ENCODE measurements at regions not wholly inside any gene's neighbourhood (a gene's known extent, or its start where the extent isn't known, plus 50 kb on each side); places are given as distances from the start of the nearest gene placed in this dataset.

GRCh38 chr4:147378780-147379179 is 102.1 kb upstream of the EDNRA start:
- Mint-ChIP-seq H3K9me3 (peaks cover 8% of the 10 kb centered on the region), H3K27ac (no peak overlapping the region), H3K4me1 (ENCODE audit: low read depth) (no peaks in the 10 kb centered on the region), H3K4me3 (no peak overlapping the region), H3K27me3 (no peaks in the 10 kb centered on the region), H3K36me3 (ENCODE audit: low read depth) (no peaks in the 10 kb centered on the region)
- intact Hi-C loops (cut with micrococcal nuclease) = no loop called here

- no peaks in the 10 kb centered on the region for H3K4me1 Mint-ChIP-seq (ENCODE audit: low read depth)
- H3K27me3 Mint-ChIP-seq = no peaks in the 10 kb centered on the region
- H3K9me3 Mint-ChIP-seq = no peaks in the 10 kb centered on the region
- H3K27ac Mint-ChIP-seq = no peak overlapping the region
- no peaks in the 10 kb centered on the region for H3K36me3 Mint-ChIP-seq (ENCODE audit: low read depth)
- intact Hi-C loops (cut with micrococcal nuclease) = no loop called here
- H3K4me3 Mint-ChIP-seq = no peak overlapping the region
Measured at GRCh38 chr4:147381749-147382148, 99.1 kb upstream of the EDNRA start.

DNA sequence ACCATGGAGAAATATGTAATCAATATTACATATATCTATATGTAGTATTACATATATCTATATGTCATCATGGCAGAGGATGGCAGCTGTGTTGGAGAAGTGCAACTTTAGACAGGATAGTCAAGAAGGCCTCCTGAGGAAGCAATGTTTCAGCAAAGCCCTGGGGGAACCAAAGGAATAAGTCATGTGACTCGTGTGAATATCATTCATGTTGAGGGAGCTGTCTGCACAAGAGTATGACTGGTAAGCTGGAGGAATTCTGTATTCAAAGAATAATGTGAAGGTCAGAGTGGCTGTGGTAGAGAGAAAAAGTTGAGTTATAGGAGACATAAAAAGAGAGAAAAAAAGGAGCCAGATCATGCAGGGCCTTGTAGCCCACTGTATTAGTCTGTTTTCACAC is 92.9 kb upstream of the EDNRA start:
- H3K4me3 Mint-ChIP-seq = no peak overlapping the region
- intact Hi-C loops (cut with micrococcal nuclease) = no loop called here
- no peaks in the 10 kb centered on the region for H3K36me3 Mint-ChIP-seq (ENCODE audit: low read depth)

GRCh38 chr4:147396105-147396504 is 84.8 kb upstream of the EDNRA start:
- peaks cover 16% of the 10 kb centered on the region for H3K9me3 Mint-ChIP-seq
- no peaks in the 10 kb centered on the region for H3K36me3 Mint-ChIP-seq (ENCODE audit: low read depth)
- H3K4me1 Mint-ChIP-seq (ENCODE audit: low read depth) = no peaks in the 10 kb centered on the region
- intact Hi-C loops (cut with micrococcal nuclease) = no loop called here
- no peak overlapping the region for H3K27ac Mint-ChIP-seq
- H3K27me3 Mint-ChIP-seq = no peaks in the 10 kb centered on the region
- H3K4me3 Mint-ChIP-seq = no peak overlapping the region

More for the DNA sequence above, 92.9 kb upstream of the EDNRA start:
- H3K4me1 Mint-ChIP-seq (ENCODE audit: low read depth) = no peaks in the 10 kb centered on the region
- H3K27ac Mint-ChIP-seq = no peak overlapping the region
- H3K27me3 Mint-ChIP-seq = no peaks in the 10 kb centered on the region
- peaks cover 11% of the 10 kb centered on the region for H3K9me3 Mint-ChIP-seq

DNA sequence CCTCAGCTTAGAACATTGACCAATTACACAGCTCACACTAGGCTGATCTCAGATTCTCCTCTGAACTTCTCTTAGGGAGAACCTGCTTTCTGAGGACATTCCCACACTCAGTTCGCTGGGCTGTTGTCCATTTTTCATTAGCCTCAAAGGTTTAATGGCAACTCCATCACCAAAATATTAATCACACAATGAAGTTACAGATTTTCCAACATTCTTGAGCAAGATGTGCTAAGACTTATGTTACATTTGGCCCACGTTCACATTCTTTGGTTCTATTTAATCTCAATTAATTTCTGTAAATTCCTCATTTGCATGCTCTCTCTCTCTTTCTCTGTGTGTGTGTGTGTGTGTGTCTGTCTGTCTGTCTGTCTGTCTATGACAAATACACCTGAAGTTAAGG is 82.3 kb upstream of the EDNRA start:
- H3K4me1 Mint-ChIP-seq (ENCODE audit: low read depth) = no peaks in the 10 kb centered on the region
- no peaks in the 10 kb centered on the region for H3K36me3 Mint-ChIP-seq (ENCODE audit: low read depth)
- H3K9me3 Mint-ChIP-seq = peaks cover 12% of the 10 kb centered on the region
- intact Hi-C loops (cut with micrococcal nuclease) = no loop called here
- H3K27ac Mint-ChIP-seq = no peak overlapping the region
- H3K27me3 Mint-ChIP-seq = no peaks in the 10 kb centered on the region
- H3K4me3 Mint-ChIP-seq = no peak overlapping the region

DNA sequence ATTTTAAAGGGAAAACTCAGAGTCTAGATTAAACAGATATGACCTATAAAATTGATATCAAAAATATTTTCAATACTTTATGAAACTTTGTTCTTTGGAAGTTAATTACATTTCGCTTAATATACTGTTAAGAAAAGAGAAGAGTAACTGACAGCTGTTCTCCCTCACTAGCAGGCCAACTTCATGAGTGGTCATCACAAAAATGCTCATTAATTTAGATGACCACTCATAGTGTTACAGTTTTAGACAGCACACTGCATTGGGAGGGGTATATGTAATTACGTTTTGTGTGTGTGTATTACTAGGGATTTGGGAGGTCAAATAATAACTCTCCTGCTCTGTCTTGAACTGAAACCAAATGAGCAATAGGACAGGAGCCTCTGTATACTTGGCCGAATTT is 80.2 kb upstream of the EDNRA start:
- intact Hi-C loops (cut with micrococcal nuclease) = no loop called here
- Mint-ChIP-seq H3K4me1 (ENCODE audit: low read depth) (no peaks in the 10 kb centered on the region), H3K27me3 (no peaks in the 10 kb centered on the region), H3K36me3 (ENCODE audit: low read depth) (no peaks in the 10 kb centered on the region), H3K27ac (no peak overlapping the region), H3K9me3 (peaks cover 12% of the 10 kb centered on the region), H3K4me3 (no peak overlapping the region)

- no peaks in the 10 kb centered on the region for H3K27me3 Mint-ChIP-seq
- intact Hi-C loops (cut with micrococcal nuclease) = no loop called here
Measured at GRCh38 chr4:147401221-147401620, 79.7 kb upstream of the EDNRA start.

DNA sequence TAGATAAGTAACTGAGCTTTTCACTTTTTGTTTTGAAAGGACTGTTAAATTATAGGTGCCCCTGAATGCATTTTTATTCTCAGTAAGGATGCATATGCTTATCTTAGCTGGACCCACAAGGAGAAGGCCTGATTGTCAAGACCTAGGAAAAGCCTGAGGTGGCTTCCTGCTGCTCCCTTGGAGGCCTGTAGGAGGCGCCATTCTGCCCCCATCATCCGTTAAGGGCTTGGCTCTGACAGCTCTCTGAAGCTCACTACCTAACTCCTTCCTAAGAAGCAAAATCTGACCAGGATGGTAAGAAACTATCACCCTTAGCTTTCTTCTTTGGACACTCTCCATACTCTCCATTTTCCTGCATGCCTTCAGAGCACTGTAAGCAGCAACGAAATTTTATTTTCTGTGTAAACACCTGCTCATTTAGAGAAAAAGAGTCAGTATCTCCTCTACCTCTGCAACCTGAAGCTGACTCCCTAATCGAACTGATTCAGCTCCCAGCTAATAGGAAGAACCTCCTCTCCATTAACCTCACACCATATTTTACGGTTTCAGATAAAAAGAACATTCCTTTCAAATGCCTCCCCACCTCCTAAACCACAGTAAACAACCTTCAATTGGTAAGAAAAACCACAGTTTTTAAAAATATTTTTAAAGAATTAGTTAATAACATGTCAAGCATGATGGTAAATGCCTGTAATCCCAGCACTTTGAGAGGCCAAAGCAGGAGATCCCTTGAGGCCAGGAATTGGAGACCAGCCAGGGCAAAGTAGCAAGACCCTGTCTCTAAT is 73.4 kb upstream of the EDNRA start:
- Mint-ChIP-seq H3K36me3 (ENCODE audit: low read depth) (no peaks in the 10 kb centered on the region), H3K27ac (no peak overlapping the region), H3K9me3 (peaks cover 12% of the 10 kb centered on the region), H3K4me3 (no peak overlapping the region), H3K4me1 (ENCODE audit: low read depth) (no peaks in the 10 kb centered on the region), H3K27me3 (no peaks in the 10 kb centered on the region)
- intact Hi-C loops (cut with micrococcal nuclease) = no loop called here

More at GRCh38 chr4:147401221-147401620, 79.7 kb upstream of the EDNRA start:
- H3K9me3 Mint-ChIP-seq = peaks cover 12% of the 10 kb centered on the region
- no peaks in the 10 kb centered on the region for H3K36me3 Mint-ChIP-seq (ENCODE audit: low read depth)
- no peaks in the 10 kb centered on the region for H3K4me1 Mint-ChIP-seq (ENCODE audit: low read depth)
- H3K27ac Mint-ChIP-seq = no peak overlapping the region
- H3K4me3 Mint-ChIP-seq = no peak overlapping the region

DNA sequence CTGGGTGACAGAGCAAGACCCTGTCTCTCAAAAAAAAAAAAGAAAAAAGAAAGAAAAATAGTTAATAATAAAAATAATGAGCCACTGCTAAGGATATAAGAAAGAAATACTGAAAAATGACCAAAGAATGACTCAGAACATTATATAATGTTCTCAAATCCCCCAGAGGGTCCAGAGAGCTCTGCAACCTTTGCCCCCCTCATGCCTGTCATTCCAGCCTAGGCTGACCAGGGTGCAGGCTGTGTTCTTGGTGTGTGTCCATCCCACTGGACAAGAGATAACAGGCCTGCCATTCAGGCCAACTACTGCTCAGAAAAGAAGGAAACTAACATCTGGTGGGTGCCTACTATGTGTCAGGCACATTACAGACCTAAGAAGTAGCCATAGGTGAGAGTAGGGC is 72.7 kb upstream of the EDNRA start:
- intact Hi-C loops (cut with micrococcal nuclease) = no loop called here
- no peaks in the 10 kb centered on the region for H3K27me3 Mint-ChIP-seq
- H3K4me3 Mint-ChIP-seq = no peak overlapping the region
- H3K36me3 Mint-ChIP-seq (ENCODE audit: low read depth) = no peaks in the 10 kb centered on the region
- H3K4me1 Mint-ChIP-seq (ENCODE audit: low read depth) = no peaks in the 10 kb centered on the region
- H3K27ac Mint-ChIP-seq = no peak overlapping the region
- H3K9me3 Mint-ChIP-seq = peaks cover 12% of the 10 kb centered on the region

DNA sequence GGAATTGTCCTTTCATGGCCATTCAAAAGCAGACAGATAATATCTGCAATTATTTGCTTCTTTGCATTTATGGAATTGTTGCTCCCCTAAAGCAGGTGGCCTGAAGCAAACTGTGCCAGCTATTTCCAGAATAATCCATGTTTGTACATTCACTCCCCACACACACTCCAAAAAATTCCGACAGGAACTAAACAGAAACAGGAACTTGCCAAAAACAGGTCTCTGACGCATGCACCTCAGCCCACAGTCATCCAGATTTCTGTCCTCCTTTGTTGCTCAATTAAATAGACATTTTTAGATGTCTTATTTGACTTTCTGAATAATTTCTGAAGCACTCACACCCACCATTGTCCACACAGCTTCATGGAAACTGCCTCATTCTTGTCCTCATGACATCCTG is 71.5 kb upstream of the EDNRA start:
- intact Hi-C loops (cut with micrococcal nuclease) = no loop called here
- H3K27me3 Mint-ChIP-seq = no peaks in the 10 kb centered on the region
- H3K36me3 Mint-ChIP-seq (ENCODE audit: low read depth) = no peaks in the 10 kb centered on the region
- H3K4me3 Mint-ChIP-seq = no peak overlapping the region
- H3K27ac Mint-ChIP-seq = no peak overlapping the region
- peaks cover 17% of the 10 kb centered on the region for H3K9me3 Mint-ChIP-seq
- H3K4me1 Mint-ChIP-seq (ENCODE audit: low read depth) = no peaks in the 10 kb centered on the region

- Mint-ChIP-seq H3K27ac (no peak overlapping the region), H3K4me1 (ENCODE audit: low read depth) (no peaks in the 10 kb centered on the region), H3K36me3 (ENCODE audit: low read depth) (no peaks in the 10 kb centered on the region), H3K27me3 (no peaks in the 10 kb centered on the region), H3K4me3 (no peak overlapping the region), H3K9me3 (peaks cover 25% of the 10 kb centered on the region)
- intact Hi-C loops (cut with micrococcal nuclease) = no loop called here
Measured at GRCh38 chr4:147418226-147418625, 62.7 kb upstream of the EDNRA start.

- Mint-ChIP-seq H3K4me3 (no peak overlapping the region), H3K27ac (no peak overlapping the region), H3K4me1 (ENCODE audit: low read depth) (no peaks in the 10 kb centered on the region), H3K9me3 (peaks cover 9% of the 10 kb centered on the region), H3K36me3 (ENCODE audit: low read depth) (no peaks in the 10 kb centered on the region), H3K27me3 (no peaks in the 10 kb centered on the region)
- intact Hi-C loops (cut with micrococcal nuclease) = no loop called here
Measured at GRCh38 chr4:147421456-147421855, 59.4 kb upstream of the EDNRA start.

- Mint-ChIP-seq H3K4me3 (no peak overlapping the region), H3K4me1 (ENCODE audit: low read depth) (no peaks in the 10 kb centered on the region), H3K9me3 (peaks cover 17% of the 10 kb centered on the region), H3K27me3 (no peaks in the 10 kb centered on the region), H3K36me3 (ENCODE audit: low read depth) (no peaks in the 10 kb centered on the region), H3K27ac (no peak overlapping the region)
- intact Hi-C loops (cut with micrococcal nuclease) = no loop called here
Measured at GRCh38 chr4:147423229-147423628, 57.7 kb upstream of the EDNRA start.

GRCh38 chr4:147425019-147425418 is 55.9 kb upstream of the EDNRA start:
- Mint-ChIP-seq H3K27ac (no peak overlapping the region), H3K9me3 (peaks cover 18% of the 10 kb centered on the region), H3K4me3 (no peak overlapping the region), H3K36me3 (ENCODE audit: low read depth) (no peaks in the 10 kb centered on the region), H3K27me3 (no peaks in the 10 kb centered on the region), H3K4me1 (ENCODE audit: low read depth) (no peaks in the 10 kb centered on the region)
- intact Hi-C loops (cut with micrococcal nuclease) = no loop called here

DNA sequence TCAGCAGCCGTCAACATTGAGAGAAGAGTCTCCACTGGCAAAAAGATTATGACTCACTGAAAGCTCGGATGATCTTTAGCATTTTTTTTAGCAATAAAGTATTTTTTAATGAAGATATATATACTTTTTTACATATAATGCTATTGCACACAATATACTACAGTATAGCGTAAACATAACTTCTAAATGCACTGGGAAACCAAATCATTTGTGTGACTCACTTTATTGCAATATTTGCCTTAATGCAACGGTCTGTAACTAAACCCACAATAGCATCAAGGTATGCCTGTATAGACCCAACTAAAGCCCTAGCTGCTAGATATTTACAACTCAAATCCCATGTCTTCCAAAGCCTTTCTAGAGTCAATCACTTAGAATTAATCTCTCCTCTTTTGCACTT is 52.3 kb upstream of the EDNRA start:
- Mint-ChIP-seq H3K9me3 (peaks cover 17% of the 10 kb centered on the region), H3K27ac (no peak overlapping the region), H3K4me3 (no peak overlapping the region), H3K27me3 (no peaks in the 10 kb centered on the region), H3K36me3 (ENCODE audit: low read depth) (no peaks in the 10 kb centered on the region), H3K4me1 (ENCODE audit: low read depth) (no peaks in the 10 kb centered on the region)
- intact Hi-C loops (cut with micrococcal nuclease) = no loop called here

Data from dendritic cell treated with granulocyte-macrophage colony-stimulating factor and Interleukin-4, amounts not matched to agents 40 ng/mL and 50 ng/mL, for 4 days (primary cell).